NCI-H460 (cell line): ENCODE measurements at regions not wholly inside any gene's neighbourhood (a gene's known extent, or its start where the extent isn't known, plus 50 kb on each side); places are given as distances from the start of the nearest gene placed in this dataset.

Experiments
- DNase-seq: peaks from one replicate; pipeline ENCODE4 v3.0.0-alpha.2; 2016; ENCODE audit warnings: low read depth; ENCODE audit errors: extremely low read depth

DNA sequence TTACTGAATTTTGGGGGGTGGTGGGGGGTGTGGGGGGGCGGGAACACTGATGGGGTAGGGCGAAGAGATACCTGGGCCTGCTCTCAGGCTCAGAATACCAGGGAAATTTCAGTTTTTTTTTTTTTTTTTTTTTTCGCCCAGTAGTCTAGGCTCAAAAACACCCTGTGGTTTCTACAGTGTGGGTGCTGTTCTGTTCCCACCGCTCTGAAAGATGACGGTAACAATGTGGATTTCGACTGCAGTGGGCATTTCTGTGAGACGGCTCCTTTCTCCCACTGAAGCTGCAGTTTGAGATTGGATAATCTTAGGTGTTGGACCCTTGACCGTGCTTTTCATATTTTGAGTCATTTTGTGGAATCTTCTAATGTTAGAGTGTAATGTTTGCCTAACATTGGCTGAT, 143.8 kb upstream of the RGMA start:
- DNase-seq: no peak

DNA sequence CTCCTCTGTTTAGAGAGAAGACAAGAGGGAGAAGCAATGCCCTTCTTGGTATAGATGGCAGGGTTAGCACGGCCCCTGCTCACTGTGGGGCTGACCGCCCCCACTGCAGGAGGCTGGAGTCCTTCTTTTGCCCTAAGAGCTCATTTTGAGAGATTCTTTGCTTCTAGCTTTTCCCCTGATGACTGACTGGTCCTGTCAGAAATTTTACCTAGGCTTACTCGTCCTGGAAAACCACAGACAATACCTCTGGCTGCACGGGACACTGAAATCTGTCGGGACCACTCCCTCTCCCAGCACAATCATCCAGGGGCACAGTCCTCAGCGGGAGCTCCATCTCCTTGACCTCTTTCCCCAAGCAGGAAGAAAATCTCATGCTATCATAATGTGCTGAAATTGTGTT, 143.0 kb upstream of the RGMA start:
- DNase-seq: no peak

DNA sequence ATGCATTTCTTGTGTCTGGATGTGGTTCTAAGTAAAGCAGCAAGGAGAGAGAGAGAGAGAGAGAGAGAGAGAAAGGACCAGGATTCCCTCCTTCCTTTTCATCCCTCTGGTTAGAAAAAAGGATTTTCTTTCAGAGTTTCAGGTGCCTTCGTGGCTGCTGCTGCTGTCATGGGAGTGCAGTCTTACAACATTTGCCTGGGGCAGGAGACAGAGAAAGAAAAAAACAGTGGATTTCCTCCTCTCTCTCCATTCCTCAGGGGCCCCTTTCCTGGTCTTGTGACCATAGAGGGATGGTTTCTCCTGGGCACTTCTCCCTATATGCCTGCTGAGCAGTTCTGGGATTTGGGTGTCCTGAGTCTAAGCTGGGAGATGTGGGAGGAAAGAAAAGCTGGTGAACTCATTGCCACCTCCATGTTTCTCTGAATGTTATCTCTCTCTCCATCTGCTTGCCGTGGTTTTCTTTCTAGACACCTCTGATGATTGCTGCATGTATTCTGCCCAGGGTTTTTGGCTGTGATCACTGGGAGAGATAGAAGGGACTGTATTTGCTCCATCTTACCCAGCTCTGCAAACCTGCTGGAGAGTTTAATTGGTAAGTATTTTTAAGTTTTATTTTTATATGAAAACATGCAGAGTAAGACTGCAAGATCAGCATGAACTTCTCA, 142.4 kb upstream of the RGMA start:
- no peak for DNase-seq

DNA sequence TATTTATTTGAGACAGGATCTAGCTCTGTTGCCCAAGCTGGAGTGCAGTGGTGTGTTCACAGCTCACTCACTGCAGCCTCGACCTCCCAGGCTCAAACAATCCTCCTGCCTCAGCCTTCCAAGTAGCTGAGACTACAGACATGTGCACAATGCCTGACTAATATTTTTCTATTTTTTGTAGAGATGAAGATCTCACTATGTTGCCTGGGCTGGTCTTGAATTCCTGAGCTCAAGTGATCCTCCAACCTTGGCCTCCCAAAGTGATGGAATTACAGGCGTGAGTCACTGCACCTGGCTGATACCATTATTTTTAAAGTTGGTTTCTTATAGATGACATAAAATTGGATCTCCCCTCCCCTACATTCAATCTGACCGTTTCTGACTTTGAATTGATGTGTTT, 139.5 kb upstream of the RGMA start:
- no peak for DNase-seq

DNA sequence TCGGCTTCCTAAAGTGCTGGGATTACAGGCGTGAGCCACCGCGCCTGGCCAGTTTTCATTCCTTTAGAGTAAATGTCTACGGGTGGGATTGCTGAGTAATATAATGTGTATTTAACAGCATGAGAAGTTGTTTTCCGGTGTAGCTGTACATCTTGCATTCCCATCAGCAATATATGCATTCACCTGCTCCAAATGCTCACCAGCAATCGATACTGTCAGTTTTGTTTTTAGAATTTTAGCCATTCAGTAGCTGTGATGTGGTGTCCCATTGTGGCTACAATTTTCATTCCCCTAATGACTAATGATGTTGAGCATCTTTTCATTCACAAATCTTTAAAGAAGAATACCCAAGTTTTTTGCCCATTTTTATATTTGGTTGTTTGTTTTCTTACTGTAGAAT, 134.8 kb upstream of the RGMA start:
- DNase-seq: no peak

DNA sequence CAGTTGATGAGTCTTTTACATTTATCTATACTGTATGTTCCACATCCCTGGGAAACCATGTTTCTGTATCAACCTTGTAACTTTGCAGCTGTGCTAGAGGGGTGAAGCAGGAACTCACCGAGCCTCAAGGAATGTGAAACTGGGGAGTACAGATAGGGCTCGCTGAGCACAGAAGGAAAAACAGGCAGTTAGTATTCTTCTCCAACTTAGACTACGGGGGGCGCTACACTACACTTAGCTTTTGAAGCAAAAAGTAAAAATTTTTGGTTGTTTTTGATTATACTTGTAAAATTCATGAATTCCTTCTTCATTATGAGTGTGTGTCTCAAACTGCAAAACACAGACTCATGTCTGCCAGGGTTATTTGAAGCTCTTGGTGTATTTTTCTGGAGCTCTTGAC, 132.7 kb upstream of the RGMA start:
- no peak for DNase-seq

DNA sequence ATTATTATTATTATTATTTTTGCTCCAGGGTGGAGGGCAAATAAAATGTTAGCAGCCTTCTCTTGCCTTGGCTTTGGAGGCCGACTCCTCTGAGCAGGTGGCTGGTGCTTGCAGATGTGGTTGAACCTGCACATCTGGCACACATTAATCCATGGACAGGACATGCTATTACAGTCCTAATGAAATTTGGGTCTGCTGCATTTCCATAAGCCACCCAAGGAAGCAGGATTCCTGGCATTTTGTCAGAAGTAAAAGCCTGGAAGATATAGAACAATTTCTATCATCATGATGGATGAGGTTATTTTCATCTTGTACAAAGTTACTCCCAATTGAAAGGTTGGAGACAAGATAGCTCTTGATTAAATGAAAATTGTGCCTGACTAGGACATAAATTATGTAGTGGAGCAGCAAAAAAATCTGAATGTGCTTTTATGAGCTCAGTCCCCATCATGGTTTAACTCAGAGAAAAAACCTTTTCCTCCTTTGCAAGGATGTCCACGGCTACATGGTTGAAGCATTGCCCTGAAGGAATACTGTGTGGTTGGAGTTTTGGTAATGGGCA, 130.9 kb upstream of the RGMA start:
- no peak for DNase-seq

DNA sequence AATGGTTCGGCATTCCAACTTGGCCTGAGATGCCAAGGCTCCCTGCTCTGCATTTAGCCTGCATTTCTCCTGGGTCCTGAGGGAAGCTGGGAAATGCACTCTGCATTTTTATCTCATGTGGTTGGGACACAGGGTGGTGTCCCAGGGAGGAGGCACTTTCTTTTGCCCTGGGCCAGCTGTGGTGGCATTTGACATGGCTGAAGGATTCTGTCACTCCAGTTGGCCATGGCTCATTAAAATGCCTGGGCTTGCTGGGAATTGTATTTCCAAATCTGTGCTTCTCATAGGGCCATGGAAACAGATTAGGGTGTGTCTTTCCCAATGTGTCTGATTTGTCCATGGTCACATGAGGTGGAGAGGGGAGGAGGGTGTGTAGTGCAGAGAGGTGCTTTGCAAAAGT, 128.3 kb upstream of the RGMA start:
- no peak for DNase-seq

DNA sequence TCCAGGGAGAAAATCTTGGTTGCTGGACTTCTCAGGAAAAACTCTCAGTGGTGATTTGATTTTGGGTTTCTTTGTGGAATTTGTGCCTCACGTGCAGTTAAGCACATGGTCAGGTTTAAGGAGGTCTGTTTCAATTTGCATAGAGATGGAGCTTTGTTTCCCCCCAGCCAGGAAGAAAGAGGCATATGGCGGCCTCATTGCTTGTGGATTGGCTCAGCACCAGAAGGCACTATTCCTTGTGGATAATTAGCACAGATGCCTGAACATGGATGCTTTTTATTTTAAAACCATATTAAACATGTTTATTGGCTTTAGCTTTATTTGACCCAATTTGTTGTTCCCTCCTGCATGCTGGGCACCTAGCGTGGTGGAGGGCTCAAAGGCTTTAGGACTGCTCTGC, 125.1 kb upstream of the RGMA start:
- DNase-seq: no peak

DNA sequence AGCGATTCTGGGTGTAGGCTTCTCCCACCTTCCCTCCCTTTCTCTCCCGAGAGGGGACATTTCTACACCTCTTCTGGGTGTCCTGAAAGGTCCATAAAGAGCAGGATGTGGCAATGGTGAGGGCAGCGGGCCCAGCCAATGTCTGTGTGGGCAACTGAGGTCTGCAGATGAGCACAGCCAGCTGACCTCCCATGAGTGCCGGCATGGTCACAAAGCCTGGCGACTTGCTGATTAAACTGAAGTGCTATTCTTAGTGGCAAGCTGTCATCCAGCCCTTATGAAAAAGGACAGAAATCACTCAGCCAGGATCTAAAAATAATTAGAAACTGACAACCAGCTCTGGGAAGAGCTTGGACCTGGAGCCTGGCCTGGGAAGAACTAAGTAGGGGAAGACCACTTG, 124.3 kb upstream of the RGMA start:
- no peak for DNase-seq

DNA sequence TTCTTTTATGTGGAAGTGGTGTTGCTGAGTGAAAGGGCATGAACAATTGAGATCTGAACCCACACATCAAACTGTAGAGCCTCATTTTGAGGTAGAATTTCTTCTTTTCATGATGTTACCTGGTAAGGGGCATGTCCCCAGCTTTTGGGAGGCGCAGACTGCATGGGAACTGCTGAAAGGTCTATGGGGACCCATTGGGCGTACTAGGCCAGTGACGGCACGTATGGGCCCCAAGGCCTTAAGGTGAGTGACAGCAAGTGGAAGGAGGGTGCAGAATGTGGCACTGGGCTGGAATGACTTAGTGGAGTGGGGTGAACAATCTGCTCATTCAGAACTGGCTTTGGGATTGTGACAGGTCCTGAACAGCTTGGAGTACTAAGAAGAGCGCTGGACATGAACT, 123.6 kb upstream of the RGMA start:
- DNase-seq: no peak

DNA sequence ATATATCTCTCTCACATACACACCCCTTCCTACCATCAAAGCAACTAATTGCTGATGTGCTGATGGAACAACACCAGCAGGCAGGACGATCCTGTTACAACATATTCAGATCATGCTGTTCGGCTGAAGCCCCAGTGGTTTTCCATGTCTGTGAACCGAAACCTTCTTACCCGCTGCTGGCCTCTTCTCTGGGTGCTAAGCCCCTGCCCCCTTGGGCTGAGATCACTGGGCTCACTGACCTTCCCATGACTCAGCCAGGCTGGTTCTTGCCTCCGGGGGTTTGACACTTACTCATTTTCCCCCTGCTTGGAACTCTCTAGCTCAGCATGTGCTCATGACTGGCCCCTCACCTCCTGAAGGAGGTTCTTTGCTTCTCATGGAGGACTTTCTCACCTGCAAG, 122.0 kb upstream of the RGMA start:
- peak; percentile 3 for DNase-seq

DNA sequence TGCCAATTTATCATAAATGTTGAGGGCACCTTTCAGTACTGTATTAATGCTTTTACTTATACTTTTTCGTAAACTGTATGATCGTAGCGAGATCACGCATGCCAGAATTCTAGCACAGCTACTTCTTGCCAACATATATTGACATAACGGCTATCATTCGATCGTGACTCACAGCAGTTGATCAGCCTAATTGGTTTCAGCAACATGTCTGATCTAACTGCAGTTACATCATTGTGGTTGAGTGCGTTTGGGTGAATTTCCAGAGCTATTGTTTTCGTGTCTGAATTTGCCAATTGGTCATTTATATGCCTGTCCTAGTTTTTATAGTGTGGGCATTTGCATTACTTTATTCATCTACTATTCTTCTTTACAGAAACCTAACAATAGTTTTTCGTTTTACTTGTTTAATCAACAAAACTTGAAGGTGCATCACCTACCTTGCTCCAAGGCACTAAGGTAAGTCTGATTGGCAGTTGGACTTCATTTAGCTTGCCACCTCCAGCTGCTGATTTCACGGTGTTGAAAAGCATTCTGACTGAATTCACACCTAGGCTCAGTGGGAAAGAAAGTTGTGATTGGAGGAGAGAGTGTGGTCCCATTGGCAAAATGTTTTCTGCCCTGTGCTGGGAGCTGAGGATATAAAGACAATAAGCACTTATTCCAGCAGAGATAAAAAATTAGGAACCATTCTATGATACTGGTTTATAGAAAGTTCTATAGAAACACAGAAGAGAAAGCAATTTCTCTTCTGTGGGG, 120.9 kb upstream of the RGMA start:
- DNase-seq: no peak

DNA sequence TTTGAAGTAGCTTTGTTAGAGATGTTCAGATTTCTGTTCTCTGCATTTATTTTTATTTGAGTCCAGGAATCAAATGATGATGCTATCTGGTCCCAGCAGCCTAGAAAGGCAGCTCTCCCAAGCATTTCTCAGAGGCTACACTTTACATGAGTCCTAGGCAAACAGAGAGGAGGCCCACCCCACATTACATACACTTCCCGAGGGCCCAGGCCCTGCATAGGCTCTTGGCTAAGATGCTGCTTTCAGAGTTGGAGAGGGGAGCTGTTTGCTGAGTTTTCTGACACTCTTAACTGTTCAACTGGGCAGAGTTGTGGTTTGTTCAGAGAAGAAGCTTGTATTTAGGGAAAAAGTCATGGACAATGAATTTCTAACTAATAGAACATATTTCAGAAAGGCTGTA, 117.9 kb upstream of the RGMA start:
- no peak for DNase-seq

DNA sequence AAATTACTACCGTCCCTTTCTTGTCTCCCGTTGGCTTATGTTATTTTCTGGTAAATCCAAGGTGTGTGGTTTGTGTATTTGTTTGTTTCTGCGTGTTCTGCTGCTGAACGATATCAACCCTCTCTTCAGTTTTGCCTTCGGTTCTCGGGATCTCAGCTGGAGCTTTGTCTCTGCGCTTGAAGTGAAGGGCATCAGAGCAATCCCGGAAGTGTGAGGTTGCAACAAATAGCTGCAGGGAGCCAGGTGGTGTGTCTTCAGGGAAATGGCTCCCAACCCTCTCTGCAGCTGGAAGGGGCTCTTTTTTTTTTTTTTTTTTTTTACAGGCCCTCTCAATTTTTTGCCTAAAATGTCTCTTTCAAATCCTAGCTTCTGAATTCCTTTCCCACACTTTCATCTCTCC, 116.4 kb upstream of the RGMA start:
- DNase-seq: no peak

DNA sequence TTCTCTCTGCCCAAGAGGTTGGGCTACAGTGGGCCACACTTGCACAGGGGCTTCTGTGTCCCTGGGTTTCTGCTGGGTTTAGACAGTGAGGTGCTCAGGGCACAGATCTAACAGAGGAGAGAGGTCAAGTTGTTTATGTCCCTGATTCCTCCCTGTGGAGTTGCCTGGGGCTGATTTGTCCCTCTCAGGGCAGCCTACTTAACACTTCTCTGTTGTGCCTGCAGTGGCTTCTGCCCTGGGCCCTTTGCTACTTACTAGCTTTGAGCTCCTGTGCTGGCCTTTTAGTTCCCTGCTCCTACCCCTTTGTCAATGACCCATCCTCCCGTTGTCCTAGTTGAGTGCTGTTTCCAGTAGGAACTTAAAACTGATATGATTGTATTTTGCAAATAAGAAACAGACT, 114.0 kb upstream of the RGMA start:
- no peak for DNase-seq

DNA sequence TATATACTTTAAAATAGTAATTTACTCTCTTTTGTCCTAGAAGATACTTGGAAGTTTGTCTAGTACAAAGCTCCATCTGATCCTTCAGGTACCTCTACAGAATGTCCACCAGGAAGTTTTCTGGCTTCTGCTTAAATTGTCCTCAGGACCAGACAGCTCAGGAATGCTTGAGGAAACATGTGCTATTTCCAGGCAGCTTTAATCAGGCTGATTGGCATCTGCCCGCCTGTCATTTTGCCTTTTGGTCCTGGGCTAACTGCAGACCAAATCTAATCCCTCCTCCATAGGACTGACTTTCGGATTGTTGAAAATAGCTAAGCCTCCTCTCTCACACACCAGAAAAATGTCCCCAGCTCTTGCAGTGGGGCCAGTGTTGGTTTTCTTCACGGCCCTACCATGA, 113.4 kb upstream of the RGMA start:
- DNase-seq: no peak

DNA sequence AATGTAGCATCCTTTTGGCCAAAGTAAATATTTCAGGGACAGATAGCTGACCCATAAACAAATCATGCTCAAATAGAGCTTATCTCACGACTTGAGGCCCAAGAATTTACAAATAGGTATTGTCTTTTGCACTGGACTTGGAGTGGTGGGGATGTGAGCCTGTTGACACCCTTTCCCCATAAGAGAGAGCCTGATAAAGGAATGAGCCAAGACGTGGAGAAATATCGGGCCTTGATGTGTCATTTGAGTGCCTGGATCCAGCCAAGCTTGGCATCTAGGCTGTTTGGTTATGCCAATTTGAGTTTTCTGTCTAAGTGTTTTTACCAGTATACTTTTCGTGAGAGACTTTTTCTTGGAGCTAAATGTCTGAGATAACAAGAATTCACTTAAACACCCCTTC, 112.9 kb upstream of the RGMA start:
- no peak for DNase-seq

DNA sequence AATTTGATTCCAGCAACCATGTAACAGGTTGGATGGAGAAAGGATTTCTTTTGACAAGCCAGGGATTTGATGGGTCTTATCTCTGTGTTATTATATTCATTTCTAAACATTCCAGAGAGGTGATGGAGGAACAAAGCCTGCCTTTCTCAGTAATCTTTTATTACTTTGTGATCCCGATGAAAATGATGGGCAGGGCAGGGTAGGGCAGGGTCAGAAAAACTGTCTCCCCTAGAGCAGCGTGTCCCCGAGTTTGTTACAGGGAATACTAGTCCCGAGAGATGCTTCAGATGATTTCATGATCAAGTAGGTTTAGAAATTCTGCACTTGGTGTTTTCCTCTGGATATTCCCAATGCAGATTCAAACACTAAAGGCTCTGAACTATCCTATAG, 111.8 kb upstream of the RGMA start:
- DNase-seq: no peak

DNA sequence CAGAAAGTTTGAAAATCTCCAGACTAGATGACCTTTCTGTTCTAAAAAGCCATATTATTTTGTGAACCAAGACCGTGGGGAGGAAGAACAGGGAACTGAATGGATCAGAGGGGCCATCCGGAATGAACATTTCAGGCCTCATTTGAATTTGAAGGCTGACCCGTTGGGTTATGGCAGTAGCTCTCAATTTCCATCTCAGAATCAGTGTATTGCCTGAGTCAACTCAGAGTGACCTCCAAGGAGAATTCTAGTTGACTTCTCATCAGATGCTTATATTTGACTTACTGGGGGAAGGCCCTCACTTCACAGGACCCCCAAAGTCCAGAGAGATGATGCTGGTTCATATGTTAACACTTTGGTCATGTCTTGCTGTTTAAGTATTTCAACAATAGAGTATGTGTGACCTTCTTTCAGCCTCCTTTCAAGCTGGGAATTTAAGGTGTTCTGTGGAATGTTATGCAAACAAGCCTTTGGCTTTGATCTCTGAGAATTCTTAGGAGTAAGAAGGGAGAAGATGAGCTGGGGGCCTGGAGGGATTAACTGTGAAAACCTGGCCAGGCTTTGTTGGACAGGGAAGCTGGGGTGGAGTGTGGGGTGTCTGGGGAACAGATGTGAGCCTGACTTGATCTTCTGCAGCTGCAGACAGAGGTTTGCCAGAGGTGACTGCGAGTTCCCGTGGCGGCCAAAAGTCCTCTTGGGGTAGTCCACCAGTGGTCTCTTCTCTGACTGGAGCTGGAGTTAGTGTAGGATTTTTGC, 111.2 kb upstream of the RGMA start:
- DNase-seq: no peak

DNA sequence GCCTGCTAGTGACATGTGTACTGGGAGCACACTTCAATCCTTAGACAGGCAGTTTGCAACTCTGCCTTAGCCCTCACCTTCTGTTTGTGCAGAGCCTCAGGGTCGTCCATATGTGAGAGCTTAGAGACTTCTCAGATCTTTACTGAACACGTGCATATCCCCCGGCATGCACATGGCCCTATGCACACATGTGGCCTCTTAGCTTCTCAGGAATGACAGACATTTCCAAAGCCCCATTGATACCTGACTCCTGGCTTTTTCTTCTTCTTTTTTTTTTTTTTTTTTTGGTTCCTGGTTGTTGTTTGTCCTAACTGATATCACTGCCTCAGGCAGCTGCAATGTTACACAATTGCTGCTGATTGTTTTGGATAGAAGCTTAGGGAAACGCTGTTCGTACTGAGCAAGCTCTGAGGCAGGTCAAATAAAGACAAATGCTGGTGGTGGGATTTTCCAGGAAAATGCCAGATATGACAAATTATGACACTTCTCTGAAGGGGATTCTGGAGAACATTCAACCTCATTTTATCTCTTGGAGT, 107.2 kb upstream of the RGMA start:
- DNase-seq: no peak
